GM23338 (cell line): ENCODE measurements at regions not wholly inside any gene's neighbourhood (a gene's known extent, or its start where the extent isn't known, plus 50 kb on each side); places are given as distances from the start of the nearest gene placed in this dataset.

ENCODE experiments used
- ATAC-seq: fragments of 200-7000 bp; cut with Tn5 transposase; 3 replicates; pipeline ENCODE4 v1.9.1; 2020
- DNase-seq: peaks from one replicate; pipeline ENCODE4 v3.0.0-alpha.2; 2015; ENCODE audit warnings: low spot score
- H2AFZ ChIP-seq: fragments of 200-600 bp; sonication (generic); 2 replicates; pipeline ENCODE4 v1.8.0; 2016; ENCODE audit warnings: antibody characterized with exemption, mild to moderate bottlenecking, moderate library complexity
- H3F3A ChIP-seq: fragments of 200-600 bp; sonication (generic); replicated peaks from 2 replicates; pipeline ENCODE4 v1.8.0; 2017; ENCODE audit warnings: antibody characterized with exemption, mixed run types, low read depth
- H3K27ac ChIP-seq: fragments of 200-600 bp; sonication (generic); 2 replicates; pipeline ENCODE4 v1.6.1; 2016; ENCODE audit warnings: low read depth
- H3K27me3 ChIP-seq: fragments of 200-600 bp; sonication (generic); 2 replicates; pipeline ENCODE4 v1.8.0; 2016; ENCODE audit warnings: mild to moderate bottlenecking, mixed run types, moderate library complexity; ENCODE audit not compliant: insufficient read depth
- H3K36me3 ChIP-seq: fragments of 200-600 bp; sonication (generic); 2 replicates; pipeline ENCODE4 v1.8.0; 2016; ENCODE audit warnings: mild to moderate bottlenecking; ENCODE audit not compliant: insufficient read depth
- H3K4me1 ChIP-seq: fragments of 200-600 bp; sonication (generic); 2 replicates; pipeline ENCODE4 v1.8.0; 2016; ENCODE audit warnings: mild to moderate bottlenecking, moderate library complexity; ENCODE audit not compliant: insufficient read depth
- H3K4me2 ChIP-seq: fragments of 200-600 bp; sonication (generic); 2 replicates; pipeline ENCODE4 v1.7.1; 2017; ENCODE audit warnings: mixed run types
- H3K4me3 ChIP-seq: fragments of 200-600 bp; sonication (generic); 2 replicates; pipeline ENCODE4 v1.6.1; 2016; ENCODE audit warnings: mixed run types
- H3K79me2 ChIP-seq: fragments of 200-600 bp; sonication (generic); replicated peaks from 2 replicates; pipeline ENCODE4 v1.8.0; 2017; ENCODE audit warnings: mild to moderate bottlenecking; ENCODE audit not compliant: insufficient read depth
- H3K9me2 ChIP-seq: fragments of 200-600 bp; sonication (generic); 2 replicates; pipeline ENCODE4 v1.8.0; 2017; ENCODE audit not compliant: insufficient read depth
- H4K20me1 ChIP-seq: fragments of 200-600 bp; sonication (generic); replicated peaks from 2 replicates; pipeline ENCODE4 v1.8.0; 2017; ENCODE audit warnings: mild to moderate bottlenecking; ENCODE audit not compliant: insufficient read depth
- H3K27ac Mint-ChIP-seq: 2 replicates; pipeline ENCODE4 v1.8.0; 2020; ENCODE audit warnings: inconsistent platforms, mild to moderate bottlenecking, moderate library complexity, mixed read lengths
- H3K27me3 Mint-ChIP-seq: 3 replicates; pipeline ENCODE4 v1.8.0; 2022; ENCODE audit warnings: low read depth, mild to moderate bottlenecking, moderate library complexity, mixed read lengths, inconsistent platforms; ENCODE audit not compliant: insufficient read depth, poor library complexity
- H3K36me3 Mint-ChIP-seq: 3 replicates; pipeline ENCODE4 v1.8.0; 2021; ENCODE audit warnings: low read depth, mild to moderate bottlenecking, inconsistent platforms, moderate library complexity, mixed read lengths
- H3K4me1 Mint-ChIP-seq: 3 replicates; pipeline ENCODE4 v1.8.0; 2020; ENCODE audit warnings: mild to moderate bottlenecking, inconsistent platforms, mixed read lengths
- H3K4me3 Mint-ChIP-seq: 3 replicates; pipeline ENCODE4 v1.8.0; 2021; ENCODE audit warnings: moderate library complexity, mild to moderate bottlenecking, inconsistent platforms, mixed read lengths
- H3K9me3 Mint-ChIP-seq: 3 replicates; pipeline ENCODE4 v1.8.0; 2020; ENCODE audit warnings: moderate library complexity, mild to moderate bottlenecking, inconsistent platforms, mixed read lengths
- CREB1 ChIP-seq: fragments of 250-450 bp; sonication (Bioruptor Pico); IDR thresholded peaks from 2 replicates; pipeline ENCODE4 v1.5.0; 2020; ENCODE audit warnings: low read depth, mild to moderate bottlenecking, moderate library complexity
- EZH2 ChIP-seq: fragments of 200-600 bp; sonication (generic); IDR thresholded peaks from one replicate; pipeline ENCODE4 v1.8.0; 2017; ENCODE audit warnings: antibody characterized with exemption, mild to moderate bottlenecking, low read depth; ENCODE audit not compliant: unreplicated experiment
- EZH2phosphoT487 ChIP-seq: fragments of 200-600 bp; sonication (generic); IDR thresholded peaks from one replicate; pipeline ENCODE4 v1.8.1; 2018; ENCODE audit warnings: antibody characterized with exemption; ENCODE audit not compliant: unreplicated experiment
- POLR2AphosphoS5 ChIP-seq: IDR thresholded peaks from 2 replicates; pipeline ENCODE4 v1.6.1; 2016; ENCODE audit warnings: antibody characterized with exemption, low read depth
- STAT1 ChIP-seq: IDR thresholded peaks from one replicate; pipeline ENCODE4 v1.6.1; 2016; ENCODE audit warnings: antibody characterized with exemption; ENCODE audit not compliant: unreplicated experiment
- ZNF114 ChIP-seq: fragments of 250-450 bp; sonication (Bioruptor Pico); IDR thresholded peaks from 2 replicates; pipeline ENCODE4 v1.5.0; 2020; ENCODE audit warnings: mild to moderate bottlenecking, moderate library complexity
- ZNF331 ChIP-seq: fragments of 250-450 bp; sonication (Bioruptor Pico); IDR thresholded peaks from 2 replicates; pipeline ENCODE4 v1.5.0; 2020; ENCODE audit warnings: low read depth, mild to moderate bottlenecking, moderate library complexity
- TF ChIP-seq, protein P1 (sequence below): fragments of 250-450 bp; sonication (Bioruptor Pico); IDR thresholded peaks from 2 replicates; pipeline ENCODE4 v1.5.0; 2020; ENCODE audit warnings: mild to moderate bottlenecking, moderate library complexity
- TF ChIP-seq, protein P2 (sequence below), 2 experiments: fragments of 200-600 bp in 1 of 2; sonication (generic) in 1 of 2; conservative IDR thresholded peaks; 2 replicates each; pipeline versions ENCODE4 v1.5.1 to v1.6.1; 2016 to 2017; ENCODE audit warnings: antibody characterized with exemption in 2 of 2, low read depth in 2 of 2, mild to moderate bottlenecking in 2 of 2, moderate library complexity in 1 of 2
- TF ChIP-seq, protein P3 (sequence below): IDR thresholded peaks from one replicate; pipeline ENCODE4 v1.6.1; 2018; ENCODE audit warnings: antibody characterized with exemption; ENCODE audit not compliant: unreplicated experiment

DNA sequence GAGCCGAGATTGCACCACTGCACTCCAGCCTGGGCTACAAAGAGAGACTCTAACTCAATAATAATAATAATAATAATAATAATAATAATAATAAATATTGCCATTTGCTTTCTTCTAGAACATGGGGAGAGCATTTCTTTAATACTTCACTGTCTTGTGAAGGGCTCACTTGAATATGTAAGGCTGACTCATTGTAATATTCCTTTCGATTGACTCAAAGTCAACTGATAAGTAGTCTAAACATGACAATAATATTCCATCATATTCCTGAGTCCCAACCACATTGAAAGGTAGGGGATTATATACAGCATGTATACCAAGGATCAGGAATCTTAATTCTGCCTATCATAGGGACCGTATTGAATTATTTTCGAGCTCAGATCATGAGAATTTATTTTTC lies 949.2 kb downstream of the DSC3 start:
- DNase-seq (no peak), ATAC-seq (no peak)
- H3K36me3 ChIP-seq = no peaks in the 10 kb centered on the region
- TF ChIP-seq POLR2AphosphoS5 = no peak
- TF ChIP-seq CREB1 (CRISPR knock-in tag) = no peak
- TF ChIP-seq, protein P1, sequence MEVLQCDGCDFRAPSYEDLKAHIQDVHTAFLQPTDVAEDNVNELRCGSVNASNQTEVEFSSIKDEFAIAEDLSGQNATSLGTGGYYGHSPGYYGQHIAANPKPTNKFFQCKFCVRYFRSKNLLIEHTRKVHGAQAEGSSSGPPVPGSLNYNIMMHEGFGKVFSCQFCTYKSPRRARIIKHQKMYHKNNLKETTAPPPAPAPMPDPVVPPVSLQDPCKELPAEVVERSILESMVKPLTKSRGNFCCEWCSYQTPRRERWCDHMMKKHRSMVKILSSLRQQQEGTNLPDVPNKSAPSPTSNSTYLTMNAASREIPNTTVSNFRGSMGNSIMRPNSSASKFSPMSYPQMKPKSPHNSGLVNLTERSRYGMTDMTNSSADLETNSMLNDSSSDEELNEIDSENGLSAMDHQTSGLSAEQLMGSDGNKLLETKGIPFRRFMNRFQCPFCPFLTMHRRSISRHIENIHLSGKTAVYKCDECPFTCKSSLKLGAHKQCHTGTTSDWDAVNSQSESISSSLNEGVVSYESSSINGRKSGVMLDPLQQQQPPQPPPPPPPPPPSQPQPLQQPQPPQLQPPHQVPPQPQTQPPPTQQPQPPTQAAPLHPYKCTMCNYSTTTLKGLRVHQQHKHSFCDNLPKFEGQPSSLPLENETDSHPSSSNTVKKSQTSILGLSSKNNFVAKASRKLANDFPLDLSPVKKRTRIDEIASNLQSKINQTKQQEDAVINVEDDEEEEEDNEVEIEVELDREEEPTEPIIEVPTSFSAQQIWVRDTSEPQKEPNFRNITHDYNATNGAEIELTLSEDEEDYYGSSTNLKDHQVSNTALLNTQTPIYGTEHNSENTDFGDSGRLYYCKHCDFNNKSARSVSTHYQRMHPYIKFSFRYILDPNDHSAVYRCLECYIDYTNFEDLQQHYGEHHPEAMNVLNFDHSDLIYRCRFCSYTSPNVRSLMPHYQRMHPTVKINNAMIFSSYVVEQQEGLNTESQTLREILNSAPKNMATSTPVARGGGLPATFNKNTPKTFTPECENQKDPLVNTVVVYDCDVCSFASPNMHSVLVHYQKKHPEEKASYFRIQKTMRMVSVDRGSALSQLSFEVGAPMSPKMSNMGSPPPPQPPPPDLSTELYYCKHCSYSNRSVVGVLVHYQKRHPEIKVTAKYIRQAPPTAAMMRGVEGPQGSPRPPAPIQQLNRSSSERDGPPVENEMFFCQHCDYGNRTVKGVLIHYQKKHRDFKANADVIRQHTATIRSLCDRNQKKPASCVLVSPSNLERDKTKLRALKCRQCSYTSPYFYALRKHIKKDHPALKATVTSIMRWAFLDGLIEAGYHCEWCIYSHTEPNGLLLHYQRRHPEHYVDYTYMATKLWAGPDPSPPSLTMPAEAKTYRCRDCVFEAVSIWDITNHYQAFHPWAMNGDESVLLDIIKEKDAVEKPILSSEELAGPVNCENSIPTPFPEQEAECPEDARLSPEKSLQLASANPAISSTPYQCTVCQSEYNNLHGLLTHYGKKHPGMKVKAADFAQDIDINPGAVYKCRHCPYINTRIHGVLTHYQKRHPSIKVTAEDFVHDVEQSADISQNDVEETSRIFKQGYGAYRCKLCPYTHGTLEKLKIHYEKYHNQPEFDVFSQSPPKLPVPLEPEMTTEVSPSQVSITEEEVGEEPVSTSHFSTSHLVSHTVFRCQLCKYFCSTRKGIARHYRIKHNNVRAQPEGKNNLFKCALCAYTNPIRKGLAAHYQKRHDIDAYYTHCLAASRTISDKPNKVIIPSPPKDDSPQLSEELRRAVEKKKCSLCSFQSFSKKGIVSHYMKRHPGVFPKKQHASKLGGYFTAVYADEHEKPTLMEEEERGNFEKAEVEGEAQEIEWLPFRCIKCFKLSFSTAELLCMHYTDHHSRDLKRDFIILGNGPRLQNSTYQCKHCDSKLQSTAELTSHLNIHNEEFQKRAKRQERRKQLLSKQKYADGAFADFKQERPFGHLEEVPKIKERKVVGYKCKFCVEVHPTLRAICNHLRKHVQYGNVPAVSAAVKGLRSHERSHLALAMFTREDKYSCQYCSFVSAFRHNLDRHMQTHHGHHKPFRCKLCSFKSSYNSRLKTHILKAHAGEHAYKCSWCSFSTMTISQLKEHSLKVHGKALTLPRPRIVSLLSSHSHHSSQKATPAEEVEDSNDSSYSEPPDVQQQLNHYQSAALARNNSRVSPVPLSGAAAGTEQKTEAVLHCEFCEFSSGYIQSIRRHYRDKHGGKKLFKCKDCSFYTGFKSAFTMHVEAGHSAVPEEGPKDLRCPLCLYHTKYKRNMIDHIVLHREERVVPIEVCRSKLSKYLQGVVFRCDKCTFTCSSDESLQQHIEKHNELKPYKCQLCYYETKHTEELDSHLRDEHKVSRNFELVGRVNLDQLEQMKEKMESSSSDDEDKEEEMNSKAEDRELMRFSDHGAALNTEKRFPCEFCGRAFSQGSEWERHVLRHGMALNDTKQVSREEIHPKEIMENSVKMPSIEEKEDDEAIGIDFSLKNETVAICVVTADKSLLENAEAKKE (CRISPR knock-in tag) = no peak
- TF ChIP-seq, protein P2, sequence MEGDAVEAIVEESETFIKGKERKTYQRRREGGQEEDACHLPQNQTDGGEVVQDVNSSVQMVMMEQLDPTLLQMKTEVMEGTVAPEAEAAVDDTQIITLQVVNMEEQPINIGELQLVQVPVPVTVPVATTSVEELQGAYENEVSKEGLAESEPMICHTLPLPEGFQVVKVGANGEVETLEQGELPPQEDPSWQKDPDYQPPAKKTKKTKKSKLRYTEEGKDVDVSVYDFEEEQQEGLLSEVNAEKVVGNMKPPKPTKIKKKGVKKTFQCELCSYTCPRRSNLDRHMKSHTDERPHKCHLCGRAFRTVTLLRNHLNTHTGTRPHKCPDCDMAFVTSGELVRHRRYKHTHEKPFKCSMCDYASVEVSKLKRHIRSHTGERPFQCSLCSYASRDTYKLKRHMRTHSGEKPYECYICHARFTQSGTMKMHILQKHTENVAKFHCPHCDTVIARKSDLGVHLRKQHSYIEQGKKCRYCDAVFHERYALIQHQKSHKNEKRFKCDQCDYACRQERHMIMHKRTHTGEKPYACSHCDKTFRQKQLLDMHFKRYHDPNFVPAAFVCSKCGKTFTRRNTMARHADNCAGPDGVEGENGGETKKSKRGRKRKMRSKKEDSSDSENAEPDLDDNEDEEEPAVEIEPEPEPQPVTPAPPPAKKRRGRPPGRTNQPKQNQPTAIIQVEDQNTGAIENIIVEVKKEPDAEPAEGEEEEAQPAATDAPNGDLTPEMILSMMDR (conservative IDR thresholded peaks at IDR 0.05; ENCODE audit: low read depth in 2 of 2) = no peak
- no peak for TF ChIP-seq EZH2
- TF ChIP-seq, protein P3, sequence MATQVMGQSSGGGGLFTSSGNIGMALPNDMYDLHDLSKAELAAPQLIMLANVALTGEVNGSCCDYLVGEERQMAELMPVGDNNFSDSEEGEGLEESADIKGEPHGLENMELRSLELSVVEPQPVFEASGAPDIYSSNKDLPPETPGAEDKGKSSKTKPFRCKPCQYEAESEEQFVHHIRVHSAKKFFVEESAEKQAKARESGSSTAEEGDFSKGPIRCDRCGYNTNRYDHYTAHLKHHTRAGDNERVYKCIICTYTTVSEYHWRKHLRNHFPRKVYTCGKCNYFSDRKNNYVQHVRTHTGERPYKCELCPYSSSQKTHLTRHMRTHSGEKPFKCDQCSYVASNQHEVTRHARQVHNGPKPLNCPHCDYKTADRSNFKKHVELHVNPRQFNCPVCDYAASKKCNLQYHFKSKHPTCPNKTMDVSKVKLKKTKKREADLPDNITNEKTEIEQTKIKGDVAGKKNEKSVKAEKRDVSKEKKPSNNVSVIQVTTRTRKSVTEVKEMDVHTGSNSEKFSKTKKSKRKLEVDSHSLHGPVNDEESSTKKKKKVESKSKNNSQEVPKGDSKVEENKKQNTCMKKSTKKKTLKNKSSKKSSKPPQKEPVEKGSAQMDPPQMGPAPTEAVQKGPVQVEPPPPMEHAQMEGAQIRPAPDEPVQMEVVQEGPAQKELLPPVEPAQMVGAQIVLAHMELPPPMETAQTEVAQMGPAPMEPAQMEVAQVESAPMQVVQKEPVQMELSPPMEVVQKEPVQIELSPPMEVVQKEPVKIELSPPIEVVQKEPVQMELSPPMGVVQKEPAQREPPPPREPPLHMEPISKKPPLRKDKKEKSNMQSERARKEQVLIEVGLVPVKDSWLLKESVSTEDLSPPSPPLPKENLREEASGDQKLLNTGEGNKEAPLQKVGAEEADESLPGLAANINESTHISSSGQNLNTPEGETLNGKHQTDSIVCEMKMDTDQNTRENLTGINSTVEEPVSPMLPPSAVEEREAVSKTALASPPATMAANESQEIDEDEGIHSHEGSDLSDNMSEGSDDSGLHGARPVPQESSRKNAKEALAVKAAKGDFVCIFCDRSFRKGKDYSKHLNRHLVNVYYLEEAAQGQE = no peak
- TF ChIP-seq ZNF331 (CRISPR knock-in tag) = no peak
- no peak for TF ChIP-seq ZNF114 (CRISPR knock-in tag)
- no peak for TF ChIP-seq EZH2phosphoT487
- TF ChIP-seq STAT1 = no peak
- no peak overlapping the region for H3K4me3 Mint-ChIP-seq
- H3K4me3 ChIP-seq = no peak overlapping the region
- no peak overlapping the region for H2AFZ ChIP-seq
- no peaks in the 10 kb centered on the region for H3K27me3 Mint-ChIP-seq
- H3K9me3 Mint-ChIP-seq = no peaks in the 10 kb centered on the region
- no peaks in the 10 kb centered on the region for H3K79me2 ChIP-seq
- H3K9me2 ChIP-seq = no peaks in the 10 kb centered on the region; the same call in 1 of the 2 replicates
- no peaks in the 10 kb centered on the region for H4K20me1 ChIP-seq
- no peaks in the 10 kb centered on the region for H3F3A ChIP-seq
- no peak overlapping the region for H3K27ac Mint-ChIP-seq
- H3K4me1 ChIP-seq = no peaks in the 10 kb centered on the region
- no peaks in the 10 kb centered on the region for H3K27me3 ChIP-seq
- no peaks in the 10 kb centered on the region for H3K36me3 Mint-ChIP-seq
- H3K27ac ChIP-seq = no peak overlapping the region
- no peak overlapping the region for H3K4me2 ChIP-seq
- peaks cover 10% of the 10 kb centered on the region for H3K4me1 Mint-ChIP-seq
